SK-N-SH (cell line): ENCODE measurements at regions not wholly inside any gene's neighbourhood (a gene's known extent, or its start where the extent isn't known, plus 50 kb on each side); places are given as distances from the start of the nearest gene placed in this dataset.

Source experiments
- CTCF ChIA-PET: fragments of 300-600, 350-600 bp; formaldehyde crosslinking; extraction: SDS; loops from one replicate; lab custom pipeline; 2021; lab: Yijun Ruan, JAX
- POLR2A ChIA-PET: fragments of 350-600 bp; sonication (Branson Sonifier 250); formaldehyde crosslinking; extraction: SDS; loops from one replicate; lab custom pipeline; 2020; ENCODE audit warnings: antibody characterized with exemption, inconsistent platforms; lab: Yijun Ruan, JAX
- DNase-seq: peaks from one replicate; pipeline ENCODE4 v3.0.0; 2012
- H2AFZ ChIP-seq: fragments of 200-600 bp; sonication (generic); 2 replicates; pipeline ENCODE4 v1.8.1; 2016; ENCODE audit warnings: antibody characterized with exemption, mild to moderate bottlenecking, low read depth
- H3F3A ChIP-seq: fragments of 200-600 bp; sonication (generic); replicated peaks from 2 replicates; pipeline ENCODE3; 2016; ENCODE audit warnings: antibody characterized with exemption, mild to moderate bottlenecking; ENCODE audit not compliant: insufficient read depth
- H3K27ac ChIP-seq, 2 experiments: fragments of 200-500 bp in 1 of 2; fragments of 200-600 bp in 1 of 2; sonication (Bioruptor generic) in 1 of 2; sonication (generic), shearing (Covaris generic) in 1 of 2; 2 replicates each; pipeline versions ENCODE4 v1.5.1 to v1.6.1; 2014 to 2016; ENCODE audit warnings: low read depth in 2 of 2, inconsistent platforms in 1 of 2, low read length in 1 of 2, mild to moderate bottlenecking in 1 of 2, mixed read lengths in 1 of 2
- H3K27me3 ChIP-seq: fragments of 200-600 bp; sonication (generic), shearing (Covaris generic); 2 replicates; pipeline ENCODE4 v1.6.1; 2016; ENCODE audit warnings: mixed run types; ENCODE audit not compliant: insufficient read depth
- H3K36me3 ChIP-seq, 2 experiments: fragments of 200-500 bp in 1 of 2; fragments of 200-600 bp in 1 of 2; sonication (Bioruptor generic) in 1 of 2; sonication (generic) in 1 of 2; replicated peaks in 1 of 2; 2 replicates each; pipeline versions ENCODE3 to v1.5.1; 2014 to 2016; ENCODE audit warnings: low read length in 1 of 2, mild to moderate bottlenecking in 1 of 2; ENCODE audit not compliant: insufficient read depth in 2 of 2, control insufficient read depth in 1 of 2
- H3K4me1 ChIP-seq, 2 experiments: fragments of 200-500 bp in 1 of 2; fragments of 200-600 bp in 1 of 2; sonication (Bioruptor generic) in 1 of 2; sonication (generic), shearing (Covaris generic) in 1 of 2; 2 replicates each; pipeline versions ENCODE4 v1.5.1 to v1.6.1; 2014 to 2016; ENCODE audit warnings: low read depth in 1 of 2, low read length in 1 of 2, mixed run types in 1 of 2; ENCODE audit not compliant: insufficient read depth in 2 of 2, control insufficient read depth in 1 of 2
- H3K4me2 ChIP-seq: fragments of 200-600 bp; sonication (generic), shearing (Covaris generic); 2 replicates; pipeline ENCODE4 v1.6.1; 2017; ENCODE audit warnings: mixed run types
- H3K4me3 ChIP-seq, 2 experiments: fragments of 200-500 bp in 1 of 2; fragments of 200-600 bp in 1 of 2; sonication (Bioruptor generic) in 1 of 2; sonication (generic), shearing (Covaris generic) in 1 of 2; 2 replicates each; pipeline versions ENCODE4 v1.5.1 to v1.8.1; 2014 to 2016; ENCODE audit warnings: low read depth in 2 of 2, inconsistent platforms in 1 of 2, low read length in 1 of 2, mild to moderate bottlenecking in 1 of 2, mixed read lengths in 1 of 2, moderate library complexity in 1 of 2
- H3K79me2 ChIP-seq: fragments of 200-600 bp; sonication (generic); 2 replicates; pipeline ENCODE4 v1.8.1; 2017; ENCODE audit warnings: mild to moderate bottlenecking; ENCODE audit not compliant: insufficient read depth
- H3K9ac ChIP-seq: fragments of 200-600 bp; sonication (generic); 2 replicates; pipeline ENCODE4 v1.6.1; 2017; ENCODE audit warnings: mixed run types
- H3K9me2 ChIP-seq: fragments of 200-600 bp; sonication (generic); 2 replicates; pipeline ENCODE4 v1.6.1; 2017; ENCODE audit warnings: mixed run types
- H3K9me3 ChIP-seq: fragments of 200-600 bp; sonication (generic); 2 replicates; pipeline ENCODE4 v1.6.1; 2017; ENCODE audit warnings: mixed run types, mild to moderate bottlenecking, moderate library complexity
- H4K20me1 ChIP-seq: fragments of 200-600 bp; sonication (generic); 2 replicates; pipeline ENCODE4 v1.6.1; 2017; ENCODE audit warnings: mild to moderate bottlenecking, mixed run types; ENCODE audit not compliant: insufficient read depth
- EP300 ChIP-seq, 2 experiments: IDR thresholded peaks; 2 replicates each; pipeline versions ENCODE4 v1.4.0 to v1.6.1; 2012; ENCODE audit warnings: borderline replicate concordance in 1 of 2, low read depth in 1 of 2, low read length in 1 of 2
- EZH2phosphoT487 ChIP-seq: fragments of 200-600 bp; sonication (generic); IDR thresholded peaks from 2 replicates; pipeline ENCODE4 v1.6.1; 2017; ENCODE audit warnings: low read depth, mixed run types, mild to moderate bottlenecking, antibody characterized with exemption, moderate library complexity, borderline replicate concordance
- FOSL2 ChIP-seq: IDR thresholded peaks from 2 replicates; pipeline ENCODE4 v1.4.0; 2012; ENCODE audit warnings: low read depth, mild to moderate bottlenecking, moderate library complexity, borderline replicate concordance
- FOXM1 ChIP-seq: IDR thresholded peaks from 2 replicates; pipeline ENCODE4 v1.4.0; 2012; ENCODE audit warnings: low read depth, mild to moderate bottlenecking
- GATA2 ChIP-seq: sonication (generic); formaldehyde crosslinking; IDR thresholded peaks from 2 replicates; pipeline ENCODE4 v1.5.0; 2020; ENCODE audit warnings: mild to moderate bottlenecking, missing genetic modification reagents
- IRF3 ChIP-seq: fragments of 150-350 bp; IDR thresholded peaks from 2 replicates; pipeline ENCODE4 v1.6.1; 2016; ENCODE audit warnings: mild to moderate bottlenecking, low read depth, low read length
- JUND ChIP-seq: IDR thresholded peaks from 2 replicates; pipeline ENCODE4 v1.4.0; 2012
- MAX ChIP-seq: IDR thresholded peaks from 2 replicates; pipeline ENCODE4 v1.4.0; 2012; ENCODE audit warnings: low read depth
- MXI1 ChIP-seq: IDR thresholded peaks from 2 replicates; pipeline ENCODE4 v1.6.1; 2012; ENCODE audit warnings: mild to moderate bottlenecking, low read depth, low read length, improper control_type of control experiment
- NFIC ChIP-seq: IDR thresholded peaks from 2 replicates; pipeline ENCODE4 v1.4.0; 2012; ENCODE audit warnings: borderline replicate concordance
- NRF1 ChIP-seq: IDR thresholded peaks from 2 replicates; pipeline ENCODE4 v1.6.1; 2012; ENCODE audit warnings: low read depth, mild to moderate bottlenecking, low read length
- POLR2AphosphoS5 ChIP-seq: IDR thresholded peaks from 2 replicates; pipeline ENCODE4 v1.6.1; 2012; ENCODE audit warnings: low read depth, low read length
- RAD21 ChIP-seq: IDR thresholded peaks from 2 replicates; pipeline ENCODE4 v1.6.1; 2012; ENCODE audit warnings: mild to moderate bottlenecking, low read length
- REST ChIP-seq: IDR thresholded peaks from 2 replicates; pipeline ENCODE4 v1.6.1; 2012; ENCODE audit warnings: mild to moderate bottlenecking, low read depth, low read length, moderate library complexity
- SIN3A ChIP-seq: IDR thresholded peaks from 2 replicates; pipeline ENCODE4 v1.6.1; 2012; ENCODE audit warnings: low read depth, mild to moderate bottlenecking, low read length, moderate library complexity, borderline replicate concordance
- TCF12 ChIP-seq: IDR thresholded peaks from 2 replicates; pipeline ENCODE4 v1.4.0; 2012
- WGBS: methylation state at CpG from one replicate; pipeline ENCODE4 v1.1.6; 2017; ENCODE audit warnings: low lambda C conversion rate; 5-methylcytosine and 5-hydroxymethylcytosine counted together

GRCh38 chr1:99384021-99384420, 119.7 kb downstream of the PLPPR4 start:
- TF ChIP-seq FOSL2: no peak
- TF ChIP-seq, all 33 proteins: peak for 0
- Histone ChIP-seq H3K9me3 (no peaks in the 10 kb centered on the region), H2AFZ (no peak overlapping the region), H3K4me2 (no peak overlapping the region), H3K27me3 (no peaks in the 10 kb centered on the region), H4K20me1 (no peaks in the 10 kb centered on the region), H3F3A (no peaks in the 10 kb centered on the region), H3K4me1 (peaks cover 0 to 7% of the 10 kb centered on the region in 2 experiments; a peak in 1 of 4 replicates), H3K79me2 (no peaks in the 10 kb centered on the region), H3K9me2 (no peaks in the 10 kb centered on the region), H3K36me3 (no peaks in the 10 kb centered on the region), H3K27ac (peak overlapping the region in 1 of 2 experiments; percentile 50; a peak in 1 of 4 replicates), H3K9ac (no peak overlapping the region), H3K4me3 (no peak overlapping the region)
- 70% methylated on average over 4 of the region's 4 CpGs for WGBS
- no peak for DNase-seq
- CTCF ChIA-PET: interaction anchor here (0.5 to 1.5 kb wide), 7 partner anchors 13 to 323 kb away, joined by 3 to 5 read pairs (median 3); no protein-coding TSS in a partner anchor
- POLR2A ChIA-PET: no interaction called here

GRCh38 chr1:99385852-99386251, 121.6 kb downstream of the PLPPR4 start:
- H3K27me3 ChIP-seq: no peaks in the 10 kb centered on the region
- H3K9me2 ChIP-seq: no peaks in the 10 kb centered on the region
- no peaks in the 10 kb centered on the region for H3K79me2 ChIP-seq
- peak overlapping the region in 1 of 2 experiments; percentile 19; a peak in 2 of 4 replicates for H3K27ac ChIP-seq
- TF ChIP-seq GATA2 (peak; percentile 39), SIN3A (no peak)
- H4K20me1 ChIP-seq: no peaks in the 10 kb centered on the region
- no peak overlapping the region for H3K4me2 ChIP-seq
- no peaks in the 10 kb centered on the region for H3K9me3 ChIP-seq
- H3F3A ChIP-seq: no peaks in the 10 kb centered on the region
- CTCF ChIA-PET: interaction anchor here (1.0 kb wide), 1 partner anchor 53 kb away, joined by 3 read pairs; no protein-coding TSS in a partner anchor
- H3K36me3 ChIP-seq: no peaks in the 10 kb centered on the region
- peaks cover 0 to 7% of the 10 kb centered on the region in 2 experiments; a peak in 1 of 4 replicates for H3K4me1 ChIP-seq
- POLR2A ChIA-PET: no interaction called here
- WGBS: 74% methylated on average over 4 of the region's 4 CpGs
- no peak overlapping the region for H3K9ac ChIP-seq
- no peak overlapping the region for H3K4me3 ChIP-seq
- no peak for DNase-seq
- H2AFZ ChIP-seq: no peak overlapping the region

GRCh38 chr1:99396389-99396788, 132.1 kb downstream of the PLPPR4 start:
- POLR2A ChIA-PET: no interaction called here

More at GRCh38 chr1:99396389-99396788, 132.1 kb downstream of the PLPPR4 start:
- Histone ChIP-seq H3F3A (no peaks in the 10 kb centered on the region), H3K27ac (no peak overlapping the region), H3K4me3 (no peak overlapping the region), H3K36me3 (no peaks in the 10 kb centered on the region), H3K4me2 (no peak overlapping the region), H3K79me2 (no peaks in the 10 kb centered on the region), H4K20me1 (no peaks in the 10 kb centered on the region), H3K4me1 (no peaks in the 10 kb centered on the region; a peak in 1 of 4 replicates), H3K9me3 (no peaks in the 10 kb centered on the region), H3K9me2 (no peaks in the 10 kb centered on the region), H3K27me3 (no peaks in the 10 kb centered on the region; the same call in 1 of the 2 replicates), H2AFZ (no peak overlapping the region), H3K9ac (no peak overlapping the region)
- no peak for DNase-seq
- CTCF ChIA-PET: interaction anchor here (1.2 to 1.7 kb wide), 2 partner anchors 9 to 12 kb away, joined by 3 to 5 read pairs; no protein-coding TSS in a partner anchor
- WGBS: 61% methylated on average over 2 of the region's 2 CpGs
- TF ChIP-seq POLR2AphosphoS5: no peak
- TF ChIP-seq RAD21: no peak
- TF ChIP-seq NFIC: no peak
- no peak for TF ChIP-seq MAX
- TF ChIP-seq FOXM1: no peak
- TF ChIP-seq EZH2phosphoT487: no peak
- TF ChIP-seq REST: no peak
- no peak for TF ChIP-seq IRF3
- TF ChIP-seq GATA2: no peak
- no peak for TF ChIP-seq NRF1
- TF ChIP-seq JUND: no peak
- TF ChIP-seq TCF12: no peak
- TF ChIP-seq MXI1: no peak
- no peak for TF ChIP-seq EP300 (IDR thresholded peaks at IDR 0.05; ENCODE audit: borderline replicate concordance in 1 of 2, low read depth in 1 of 2, low read length in 1 of 2)
